GM12891 (cell line): ENCODE measurements at regions not wholly inside any gene's neighbourhood (a gene's known extent, or its start where the extent isn't known, plus 50 kb on each side); places are given as distances from the start of the nearest gene placed in this dataset.

Experiments used
- POLR2A ChIP-seq: IDR thresholded peaks from 2 replicates; pipeline ENCODE4 v1.6.1; 2011; ENCODE audit warnings: low read depth, low read length, control low read depth
- POLR2AphosphoS5 ChIP-seq: IDR thresholded peaks from 2 replicates; pipeline ENCODE4 v1.6.1; 2011; ENCODE audit warnings: low read depth, low read length, control low read depth
- SPI1 ChIP-seq: IDR thresholded peaks from 2 replicates; pipeline ENCODE4 v1.6.1; 2011; ENCODE audit warnings: low read depth, low read length, control low read depth
- TAF1 ChIP-seq: IDR thresholded peaks from 2 replicates; pipeline ENCODE4 v1.6.1; 2011; ENCODE audit warnings: low read depth, low read length, control low read depth

GRCh38 chr20:1825507-1825906 is 69.7 kb upstream of the SIRPA start:
- TF ChIP-seq POLR2AphosphoS5 (no peak), POLR2A (no peak), SPI1 (no peak), TAF1 (no peak)
